GM21447 (cell line): ENCODE measurements at regions not wholly inside any gene's neighbourhood (a gene's known extent, or its start where the extent isn't known, plus 50 kb on each side); places are given as distances from the start of the nearest gene placed in this dataset.

Source experiments
- ATAC-seq: cut with Tn5 transposase; IDR thresholded peaks from one replicate; pipeline ENCODE4 v1.9.1; 2021; ENCODE audit not compliant: unreplicated experiment

GRCh38 chrX:7286168-7286837 lies 138.3 kb upstream of the PUDP start:
- ATAC-seq = no peak

- no peak for ATAC-seq
These were observed 137.8 kb upstream of the PUDP start for GRCh38 chrX:7285765-7286164.

GRCh38 chrX:7283741-7284140 lies 135.8 kb upstream of the PUDP start:
- ATAC-seq = no peak

GRCh38 chrX:7280520-7280919 lies 132.6 kb upstream of the PUDP start:
- no peak for ATAC-seq

- no peak for ATAC-seq
These were observed 124.4 kb upstream of the PUDP start for GRCh38 chrX:7272346-7272745.

GRCh38 chrX:7270933-7271332 lies 123.0 kb upstream of the PUDP start:
- no peak for ATAC-seq

GRCh38 chrX:7269991-7270390 lies 122.0 kb upstream of the PUDP start:
- ATAC-seq = no peak

GRCh38 chrX:7269589-7269988 lies 121.6 kb upstream of the PUDP start:
- no peak for ATAC-seq

- ATAC-seq = no peak
These were observed 118.3 kb upstream of the PUDP start for GRCh38 chrX:7266288-7266687.

GRCh38 chrX:7264399-7264798 lies 116.4 kb upstream of the PUDP start:
- ATAC-seq = peak; percentile 43

- ATAC-seq = no peak
These were observed 116.0 kb upstream of the PUDP start for GRCh38 chrX:7263961-7264360.

- ATAC-seq = no peak
These were observed 115.4 kb upstream of the PUDP start for GRCh38 chrX:7263330-7263729.

GRCh38 chrX:7262551-7262950 lies 114.6 kb upstream of the PUDP start:
- no peak for ATAC-seq

- ATAC-seq = peak; percentile 83
These were observed 113.8 kb upstream of the PUDP start for GRCh38 chrX:7261672-7262332.

- ATAC-seq = no peak
These were observed 106.2 kb upstream of the PUDP start for GRCh38 chrX:7254144-7254543.

GRCh38 chrX:7253565-7253964 lies 105.6 kb upstream of the PUDP start:
- ATAC-seq = no peak

GRCh38 chrX:7252013-7252610 lies 104.2 kb upstream of the PUDP start:
- ATAC-seq = no peak

- ATAC-seq = no peak
These were observed 99.4 kb upstream of the PUDP start for GRCh38 chrX:7247346-7247745.

GRCh38 chrX:7244405-7244804 lies 96.5 kb upstream of the PUDP start:
- no peak for ATAC-seq

- peak; percentile 96 for ATAC-seq
These were observed 94.7 kb upstream of the PUDP start for GRCh38 chrX:7242613-7243012.

GRCh38 chrX:7240929-7241328 lies 93.0 kb upstream of the PUDP start:
- ATAC-seq = no peak

- no peak for ATAC-seq
These were observed 87.1 kb upstream of the PUDP start for GRCh38 chrX:7235071-7235470.
